HepG2 (cell line): ENCODE measurements at regions not wholly inside any gene's neighbourhood (a gene's known extent, or its start where the extent isn't known, plus 50 kb on each side); places are given as distances from the start of the nearest gene placed in this dataset.

ENCODE experiments used
- ATAC-seq: fragments of 200-7000 bp; cut with Tn5 transposase; 3 replicates; pipeline ENCODE4 v1.9.1; 2020; ENCODE audit warnings: mild to moderate bottlenecking, moderate library complexity
- BruUV-seq: library from RNA; stranded (reverse); fragments of 400-500 nt; replicated peaks from 2 replicates; lab custom pipeline; 2021; lab: Mats Ljungman, UMichigan
- CTCF ChIA-PET: fragments of 300-600 bp; formaldehyde crosslinking; extraction: SDS; loops from one replicate; lab custom pipeline; 2021; ENCODE audit warnings: low total read pairs, inconsistent platforms, low intra/inter-chr PET ratio; lab: Yijun Ruan, JAX
- POLR2A ChIA-PET: fragments of 350-600 bp; sonication (Branson Sonifier 250); formaldehyde crosslinking; loops from one replicate; lab custom pipeline; 2020; ENCODE audit warnings: antibody characterized with exemption, inconsistent platforms; lab: Yijun Ruan, JAX
- DNase-seq: peaks from one replicate; pipeline ENCODE4 v3.0.0-alpha.2; 2015; ENCODE audit warnings: low spot score
- FAIRE-seq: peaks from 3 replicates; lab custom pipeline; 2011; peaks lifted over from hg19 to GRCh38; lab: Jason Lieb, UNC
- H2AFZ ChIP-seq: one replicate; pipeline ENCODE4 v1.6.1; 2011; ENCODE audit warnings: low read length, inconsistent platforms
- H3K27ac ChIP-seq: fragments of 300-600 bp; 3 replicates; pipeline ENCODE4 v1.8.0; 2011; ENCODE audit warnings: mixed run types, mild to moderate bottlenecking, mixed read lengths, low read length, inconsistent platforms; ENCODE audit not compliant: insufficient read depth; ENCODE audit errors: extremely low read length
- H3K27me3 ChIP-seq, 2 experiments: fragments of 200-600 bp in 1 of 2; 2 replicates in 1 of 2; 3 replicates in 1 of 2; pipeline versions ENCODE4 v1.6.0 to v1.8.0; 2011; ENCODE audit warnings: low read length in 2 of 2, mild to moderate bottlenecking in 2 of 2, moderate library complexity in 2 of 2, inconsistent platforms in 1 of 2; ENCODE audit not compliant: insufficient read depth in 2 of 2, control insufficient read depth in 1 of 2
- H3K36me3 ChIP-seq, 2 experiments: fragments of 200-600 bp in 1 of 2; replicated peaks in 1 of 2; 2 replicates in 1 of 2; 3 replicates in 1 of 2; pipeline versions ENCODE4 v1.5.1 to v1.8.0; 2011; ENCODE audit warnings: low read length in 2 of 2, inconsistent platforms in 1 of 2; ENCODE audit not compliant: insufficient read depth in 2 of 2, control insufficient read depth in 1 of 2
- H3K4me1 ChIP-seq: 2 replicates; pipeline ENCODE4 v1.5.1; 2012; ENCODE audit warnings: low read length, inconsistent platforms; ENCODE audit not compliant: insufficient read depth
- H3K4me2 ChIP-seq: 2 replicates; pipeline ENCODE4 v1.6.0; 2011; ENCODE audit warnings: low read depth, low read length, inconsistent platforms
- H3K4me3 ChIP-seq, 3 experiments: fragments of 200-600 bp in 1 of 3; sonication (generic), shearing (Covaris generic) in 1 of 3; replicated peaks in 1 of 3; 2 replicates each; pipeline ENCODE4 v1.5.1; 2011 to 2016; ENCODE audit warnings: low read length in 3 of 3, inconsistent platforms in 2 of 3, low read depth in 2 of 3, mild to moderate bottlenecking in 2 of 3, control low read depth in 1 of 3, mixed read lengths in 1 of 3; ENCODE audit not compliant: insufficient read depth in 1 of 3
- H3K79me2 ChIP-seq: one replicate; pipeline ENCODE4 v1.6.1; 2011; ENCODE audit warnings: low read length, inconsistent platforms; ENCODE audit not compliant: insufficient read depth
- H3K9ac ChIP-seq: 2 replicates; pipeline ENCODE4 v1.6.0; 2011; ENCODE audit warnings: mild to moderate bottlenecking, low read depth, low read length, inconsistent platforms; ENCODE audit not compliant: insufficient read depth
- H3K9me3 ChIP-seq: 2 replicates; pipeline ENCODE4 v1.5.1; 2012; ENCODE audit warnings: mild to moderate bottlenecking, low read length
- H4K20me1 ChIP-seq: 2 replicates; pipeline ENCODE4 v1.6.0; 2011; ENCODE audit warnings: inconsistent platforms, mild to moderate bottlenecking, low read length, moderate library complexity; ENCODE audit not compliant: insufficient read depth
- NCOA5 ChIP-seq: sonication (generic); formaldehyde crosslinking; IDR thresholded peaks from 2 replicates; pipeline ENCODE4 v1.4.0; 2020; ENCODE audit warnings: missing genetic modification reagents
- PAF1 ChIP-seq: IDR thresholded peaks from 2 replicates; pipeline ENCODE4 v1.6.1; 2016; ENCODE audit warnings: missing genetic modification reagents, missing compliant biosample characterization
- PLSCR1 ChIP-seq: sonication (generic); formaldehyde crosslinking; IDR thresholded peaks from 2 replicates; pipeline ENCODE4 v1.5.0; 2020; ENCODE audit warnings: missing genetic modification reagents, mild to moderate bottlenecking, borderline replicate concordance
- SMARCE1 ChIP-seq: fragments of 450-650 bp; IDR thresholded peaks from 2 replicates; pipeline ENCODE4 v1.6.1; 2017; ENCODE audit warnings: borderline replicate concordance
- SMC3 ChIP-seq: IDR thresholded peaks from 2 replicates; pipeline ENCODE4 v1.6.1; 2011; ENCODE audit warnings: low read length, improper control_type of control experiment
- U2AF2 ChIP-seq: fragments of 200-400 bp; formaldehyde crosslinking; IDR thresholded peaks from 2 replicates; pipeline ENCODE4 v1.6.1; 2017; ENCODE audit warnings: low read depth, mild to moderate bottlenecking, low read length
- ZBTB34 ChIP-seq: sonication (generic); formaldehyde crosslinking; IDR thresholded peaks from 2 replicates; pipeline ENCODE4 v1.8.0; 2022; ENCODE audit warnings: mild to moderate bottlenecking, missing genetic modification reagents
- ZBTB38 ChIP-seq: sonication (generic); formaldehyde crosslinking; IDR thresholded peaks from 2 replicates; pipeline ENCODE4 v1.5.1; 2020; ENCODE audit warnings: mild to moderate bottlenecking, missing genetic modification reagents
- ZNF230 ChIP-seq: sonication (generic); formaldehyde crosslinking; IDR thresholded peaks from 2 replicates; pipeline ENCODE4 v1.4.0; 2020; ENCODE audit warnings: mild to moderate bottlenecking, missing genetic modification reagents
- ZNF546 ChIP-seq: sonication (generic); formaldehyde crosslinking; conservative IDR thresholded peaks from 2 replicates; pipeline ENCODE4 v1.8.1; 2023; ENCODE audit warnings: mild to moderate bottlenecking, missing genetic modification reagents
- ZNF570 ChIP-seq: sonication (generic); formaldehyde crosslinking; IDR thresholded peaks from 2 replicates; pipeline ENCODE4 v1.4.0; 2020; ENCODE audit warnings: mild to moderate bottlenecking, missing genetic modification reagents, borderline replicate concordance
- ZNF607 ChIP-seq: sonication (generic); formaldehyde crosslinking; IDR thresholded peaks from 2 replicates; pipeline ENCODE4 v1.5.1; 2020; ENCODE audit warnings: missing genetic modification reagents, mild to moderate bottlenecking, borderline replicate concordance
- ZNF670 ChIP-seq: sonication (generic); formaldehyde crosslinking; IDR thresholded peaks from 2 replicates; pipeline ENCODE4 v1.8.0; 2022; ENCODE audit warnings: mild to moderate bottlenecking, missing genetic modification reagents, borderline replicate concordance
- ZNF674 ChIP-seq: sonication (generic); formaldehyde crosslinking; IDR thresholded peaks from 2 replicates; pipeline ENCODE4 v1.5.0; 2020; ENCODE audit warnings: low read depth, mild to moderate bottlenecking, missing genetic modification reagents
- ZNF746 ChIP-seq: sonication (generic); formaldehyde crosslinking; IDR thresholded peaks from 2 replicates; pipeline ENCODE4 v1.8.0; 2022; ENCODE audit warnings: mild to moderate bottlenecking, missing genetic modification reagents
- WGBS: methylation state at CpG from one replicate; pipeline ENCODE4 v1.1.6; 2017; ENCODE audit warnings: low lambda C conversion rate; 5-methylcytosine and 5-hydroxymethylcytosine counted together
- in situ Hi-C: cut with HindIII; loops from 2 replicates; pipeline ENCODE4 v1.10.0; 2017; ENCODE audit warnings: low pct_unique_long_range_greater_than_20kb; ENCODE audit not compliant: extremely low pct_ligation_motif_present
- intact Hi-C: fragments of 100-400 bp; cut with micrococcal nuclease; formaldehyde crosslinking; loops from one replicate; pipeline ENCODE4 v1.10.0; 2022; ENCODE audit not compliant: unreplicated experiment
- TF ChIP-seq, protein P1 (sequence below), 2 experiments: sonication (generic) in 1 of 2; formaldehyde crosslinking in 1 of 2; IDR thresholded peaks; 2 replicates each; pipeline versions ENCODE4 v1.4.0 to v1.6.1; 2018 to 2020; ENCODE audit warnings: missing genetic modification reagents in 2 of 2, borderline replicate concordance in 1 of 2, low read depth in 1 of 2, mild to moderate bottlenecking in 1 of 2, missing biosample characterization in 1 of 2

- ChIA-PET CTCF (no interaction called here), POLR2A (no interaction called here)
- ATAC-seq, result no peak
- TF ChIP-seq ZNF607 (CRISPR knock-in tag) (no peak), PAF1 (CRISPR knock-in tag) (no peak), PLSCR1 (no peak), SMC3 (no peak), ZNF746 (CRISPR knock-in tag) (no peak), U2AF2 (no peak), ZNF230 (CRISPR knock-in tag) (no peak), ZNF674 (no peak), ZNF546 (CRISPR knock-in tag) (no peak), NCOA5 (CRISPR knock-in tag) (no peak), ZBTB38 (CRISPR knock-in tag) (no peak), SMARCE1 (no peak), ZNF670 (CRISPR knock-in tag) (no peak), ZBTB34 (no peak), ZNF570 (CRISPR knock-in tag) (no peak)
- TF ChIP-seq, protein P1, sequence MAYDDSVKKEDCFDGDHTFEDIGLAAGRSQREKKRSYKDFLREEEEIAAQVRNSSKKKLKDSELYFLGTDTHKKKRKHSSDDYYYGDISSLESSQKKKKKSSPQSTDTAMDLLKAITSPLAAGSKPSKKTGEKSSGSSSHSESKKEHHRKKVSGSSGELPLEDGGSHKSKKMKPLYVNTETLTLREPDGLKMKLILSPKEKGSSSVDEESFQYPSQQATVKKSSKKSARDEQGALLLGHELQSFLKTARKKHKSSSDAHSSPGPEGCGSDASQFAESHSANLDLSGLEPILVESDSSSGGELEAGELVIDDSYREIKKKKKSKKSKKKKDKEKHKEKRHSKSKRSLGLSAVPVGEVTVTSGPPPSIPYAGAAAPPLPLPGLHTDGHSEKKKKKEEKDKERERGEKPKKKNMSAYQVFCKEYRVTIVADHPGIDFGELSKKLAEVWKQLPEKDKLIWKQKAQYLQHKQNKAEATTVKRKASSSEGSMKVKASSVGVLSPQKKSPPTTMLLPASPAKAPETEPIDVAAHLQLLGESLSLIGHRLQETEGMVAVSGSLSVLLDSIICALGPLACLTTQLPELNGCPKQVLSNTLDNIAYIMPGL (CRISPR knock-in tag; IDR thresholded peaks at IDR 0.05; ENCODE audit: borderline replicate concordance in 1 of 2, low read depth in 1 of 2), result no peak
- no peak overlapping the region for H3K4me3 ChIP-seq
- no peaks in the 10 kb centered on the region for H3K79me2 ChIP-seq
- no peak overlapping the region for H3K9ac ChIP-seq
- in situ Hi-C loops, result no loop called here
- intact Hi-C loops, result no loop called here
- H3K27ac ChIP-seq, result no peak overlapping the region
- H3K9me3 ChIP-seq, result no peaks in the 10 kb centered on the region
- H2AFZ ChIP-seq, result no peak overlapping the region
- WGBS, result 28% methylated on average over 7 of the region's 7 CpGs
- H3K4me2 ChIP-seq, result no peak overlapping the region
- no peaks in the 10 kb centered on the region for H3K4me1 ChIP-seq
- BruUV-seq, result no TSS peak
- DNase-seq, result no peak
- no peaks in the 10 kb centered on the region for H4K20me1 ChIP-seq
- no peaks in the 10 kb centered on the region for H3K27me3 ChIP-seq
- H3K36me3 ChIP-seq, result no peaks in the 10 kb centered on the region
- no peak for FAIRE-seq
These were observed 182.8 kb upstream of the HS3ST3A1 start for GRCh38 chr17:13784434-13785095.
